ENCODE measurements at regions not wholly inside any gene's neighbourhood (a gene's known extent, or its start where the extent isn't known, plus 50 kb on each side); places are given as distances from the start of the nearest gene placed in this dataset.

DNA sequence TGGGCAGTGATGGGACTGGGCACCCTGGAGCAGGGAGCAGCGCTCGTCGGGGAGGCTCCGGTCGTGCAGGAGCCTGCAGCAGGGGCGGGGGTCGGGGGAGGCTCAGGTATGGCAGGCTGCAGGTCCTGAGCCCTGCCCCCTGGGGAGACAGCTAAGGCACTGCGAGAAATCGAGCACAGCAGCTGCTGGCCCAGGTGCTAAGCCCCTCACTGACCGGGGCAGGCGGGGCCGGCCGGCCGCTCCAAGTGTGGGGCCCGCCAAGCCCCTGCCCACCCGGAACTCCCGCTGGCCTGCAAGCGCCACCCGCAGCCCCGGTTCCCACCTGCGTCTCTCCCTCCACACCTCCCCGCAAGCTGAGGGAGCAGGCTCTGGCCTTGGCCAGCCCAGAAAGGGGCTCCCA lies 326.8 kb upstream of the TMTC1 start:
- TF ChIP-seq, protein P1, sequence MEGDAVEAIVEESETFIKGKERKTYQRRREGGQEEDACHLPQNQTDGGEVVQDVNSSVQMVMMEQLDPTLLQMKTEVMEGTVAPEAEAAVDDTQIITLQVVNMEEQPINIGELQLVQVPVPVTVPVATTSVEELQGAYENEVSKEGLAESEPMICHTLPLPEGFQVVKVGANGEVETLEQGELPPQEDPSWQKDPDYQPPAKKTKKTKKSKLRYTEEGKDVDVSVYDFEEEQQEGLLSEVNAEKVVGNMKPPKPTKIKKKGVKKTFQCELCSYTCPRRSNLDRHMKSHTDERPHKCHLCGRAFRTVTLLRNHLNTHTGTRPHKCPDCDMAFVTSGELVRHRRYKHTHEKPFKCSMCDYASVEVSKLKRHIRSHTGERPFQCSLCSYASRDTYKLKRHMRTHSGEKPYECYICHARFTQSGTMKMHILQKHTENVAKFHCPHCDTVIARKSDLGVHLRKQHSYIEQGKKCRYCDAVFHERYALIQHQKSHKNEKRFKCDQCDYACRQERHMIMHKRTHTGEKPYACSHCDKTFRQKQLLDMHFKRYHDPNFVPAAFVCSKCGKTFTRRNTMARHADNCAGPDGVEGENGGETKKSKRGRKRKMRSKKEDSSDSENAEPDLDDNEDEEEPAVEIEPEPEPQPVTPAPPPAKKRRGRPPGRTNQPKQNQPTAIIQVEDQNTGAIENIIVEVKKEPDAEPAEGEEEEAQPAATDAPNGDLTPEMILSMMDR (IDR thresholded peaks at IDR 0.05; ENCODE audit: insufficient read depth, low read depth, low read length) = no peak
- TF ChIP-seq EZH2 (IDR thresholded peaks at IDR 0.05; ENCODE audit: insufficient read depth, low read length) = no peak
